Gastrocnemius medialis (tissue), 4 donors: ENCODE measurements at regions not wholly inside any gene's neighbourhood (a gene's known extent, or its start where the extent isn't known, plus 50 kb on each side); places are given as distances from the start of the nearest gene placed in this dataset.

ENCODE experiments used
- POLR2A ChIP-seq, 2 donors: fragments of 450-650 bp; IDR thresholded peaks; one replicate each; pipeline ENCODE4 v1.6.1; 2017; ENCODE audit warnings: antibody characterized with exemption in 2 of 2, mild to moderate bottlenecking in 2 of 2, moderate library complexity in 2 of 2
- TF ChIP-seq, protein P1 (sequence below), 5 experiments: fragments of 450-650 bp in 3 of 5; fragments of 200-600 bp in 2 of 5; sonication (generic) in 2 of 5; IDR thresholded peaks in 4 of 5; conservative IDR thresholded peaks in 1 of 5; 1 replicate in 4 of 5; 2 replicates in 1 of 5; pipeline ENCODE4 v1.5.1; 2016 to 2019; ENCODE audit warnings: antibody characterized with exemption in 5 of 5, mild to moderate bottlenecking in 3 of 5, moderate library complexity in 3 of 5

- no peak for TF ChIP-seq POLR2A (IDR thresholded peaks at IDR 0.05)
- TF ChIP-seq, protein P1, sequence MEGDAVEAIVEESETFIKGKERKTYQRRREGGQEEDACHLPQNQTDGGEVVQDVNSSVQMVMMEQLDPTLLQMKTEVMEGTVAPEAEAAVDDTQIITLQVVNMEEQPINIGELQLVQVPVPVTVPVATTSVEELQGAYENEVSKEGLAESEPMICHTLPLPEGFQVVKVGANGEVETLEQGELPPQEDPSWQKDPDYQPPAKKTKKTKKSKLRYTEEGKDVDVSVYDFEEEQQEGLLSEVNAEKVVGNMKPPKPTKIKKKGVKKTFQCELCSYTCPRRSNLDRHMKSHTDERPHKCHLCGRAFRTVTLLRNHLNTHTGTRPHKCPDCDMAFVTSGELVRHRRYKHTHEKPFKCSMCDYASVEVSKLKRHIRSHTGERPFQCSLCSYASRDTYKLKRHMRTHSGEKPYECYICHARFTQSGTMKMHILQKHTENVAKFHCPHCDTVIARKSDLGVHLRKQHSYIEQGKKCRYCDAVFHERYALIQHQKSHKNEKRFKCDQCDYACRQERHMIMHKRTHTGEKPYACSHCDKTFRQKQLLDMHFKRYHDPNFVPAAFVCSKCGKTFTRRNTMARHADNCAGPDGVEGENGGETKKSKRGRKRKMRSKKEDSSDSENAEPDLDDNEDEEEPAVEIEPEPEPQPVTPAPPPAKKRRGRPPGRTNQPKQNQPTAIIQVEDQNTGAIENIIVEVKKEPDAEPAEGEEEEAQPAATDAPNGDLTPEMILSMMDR (IDR thresholded peaks at IDR 0.05 in 4 of 5, conservative IDR thresholded peaks at IDR 0.05 in 1 of 5): no peak
Observed at GRCh38 chr9:7606591-7606990, 193.0 kb downstream of the DMAC1 start.
